NCI-H774 (cell line): ENCODE measurements at regions not wholly inside any gene's neighbourhood (a gene's known extent, or its start where the extent isn't known, plus 50 kb on each side); places are given as distances from the start of the nearest gene placed in this dataset.
"Not testable (repeated sequence)": the region's sequence is repeated elsewhere in the genome, so short reads cannot be mapped to it uniquely, and the experiment has no call there.

Experiments used
- DNase-seq: peaks from one replicate; lab custom pipeline; 2025; lab: John Stamatoyannopoulos, UW

DNA sequence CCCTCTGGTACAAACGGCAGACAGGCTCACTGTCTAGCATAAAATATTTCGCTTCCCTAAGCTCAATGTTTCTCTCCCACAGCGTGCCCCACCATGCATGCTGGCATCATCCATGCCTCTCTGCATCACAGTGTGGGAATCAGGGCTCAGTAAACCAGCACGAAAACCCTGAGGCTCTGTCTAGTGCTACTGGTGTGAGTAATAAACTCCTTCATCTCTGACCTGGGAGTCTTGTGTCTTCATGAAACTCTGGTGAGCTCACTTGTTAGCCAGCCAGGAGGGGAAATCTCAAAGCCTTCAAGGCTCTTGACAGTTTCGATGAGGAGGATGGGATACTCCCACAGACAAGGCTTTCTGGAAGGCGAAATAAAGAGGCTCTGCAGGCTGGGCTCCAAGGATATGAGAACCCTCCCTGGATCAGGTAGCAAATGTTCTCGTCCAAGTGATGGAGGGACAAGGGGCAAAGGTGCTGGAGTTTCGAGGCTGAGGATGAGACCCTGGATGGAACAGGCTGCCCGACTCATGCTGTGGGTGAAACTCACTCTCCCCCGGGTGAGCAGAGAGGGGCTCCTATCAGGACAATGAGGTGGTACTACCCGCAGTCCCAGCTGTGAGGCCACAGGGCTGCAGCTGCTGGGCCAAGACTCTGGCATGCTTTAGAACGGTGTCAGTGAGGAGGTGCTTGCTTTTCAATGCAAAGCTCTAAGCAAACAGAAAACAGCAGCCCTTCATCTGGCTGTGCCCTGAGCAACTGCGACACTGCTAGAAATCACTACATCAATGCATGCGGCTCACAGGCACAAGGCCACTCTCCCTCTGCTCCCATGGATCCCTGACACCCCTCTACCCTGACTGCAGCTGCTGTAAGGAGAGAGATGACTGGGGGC is 69.3 kb downstream of the SHANK2 start:
- DNase-seq: no peak

GRCh38 chr11:71181566-71181965 is 70.8 kb downstream of the SHANK2 start:
- no peak for DNase-seq

GRCh38 chr11:71180694-71181470 is 71.5 kb downstream of the SHANK2 start:
- DNase-seq: no peak

DNA sequence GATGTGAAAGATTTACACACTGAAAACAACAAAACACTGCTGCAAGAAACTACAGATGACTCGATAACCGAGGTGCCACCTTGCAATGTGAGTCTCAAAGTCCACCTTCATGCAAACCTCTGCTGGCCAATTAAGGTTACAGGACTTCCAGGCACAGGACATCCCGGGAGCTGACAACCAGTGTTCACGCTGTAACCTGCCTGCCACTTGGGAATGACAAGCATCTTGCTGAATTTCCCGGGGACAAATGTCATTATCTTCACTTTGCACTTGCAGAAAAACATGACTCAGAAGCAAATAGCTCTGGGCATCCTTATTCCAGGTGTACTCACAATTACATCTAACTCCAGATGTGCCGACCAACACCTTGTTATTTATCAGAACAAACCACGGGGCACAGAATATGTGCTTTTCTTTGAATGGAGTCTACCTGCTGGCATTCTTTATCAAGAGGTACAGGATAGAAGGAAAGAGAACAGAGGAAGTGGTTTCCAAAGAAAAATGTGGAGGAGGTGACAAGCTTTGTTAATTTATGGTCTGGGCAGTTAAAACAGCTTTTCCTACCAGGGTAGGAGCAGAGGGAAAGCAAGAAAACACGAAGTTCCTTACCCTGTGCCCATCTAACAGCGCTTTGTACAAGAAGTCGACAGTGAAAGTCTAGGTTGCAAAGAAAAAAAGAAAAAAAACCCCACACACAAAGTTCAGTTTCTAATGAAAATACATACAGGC is 72.3 kb downstream of the SHANK2 start:
- DNase-seq: no peak

GRCh38 chr11:71178076-71178475 is 74.3 kb downstream of the SHANK2 start:
- DNase-seq: no peak

- DNase-seq: no peak
Observed at GRCh38 chr11:71176812-71177211, 75.6 kb downstream of the SHANK2 start.

- DNase-seq: no peak
Observed at GRCh38 chr11:71173709-71174108, 78.7 kb downstream of the SHANK2 start.

- DNase-seq: no peak
Observed at GRCh38 chr11:71172680-71173079, 79.7 kb downstream of the SHANK2 start.

- DNase-seq: no peak
Observed at GRCh38 chr11:71171576-71171975, 80.8 kb downstream of the SHANK2 start.

- no peak for DNase-seq
Observed at GRCh38 chr11:71170624-71171423, 81.6 kb downstream of the SHANK2 start.

- no peak for DNase-seq
Observed at GRCh38 chr11:71169313-71169712, 83.1 kb downstream of the SHANK2 start.

DNA sequence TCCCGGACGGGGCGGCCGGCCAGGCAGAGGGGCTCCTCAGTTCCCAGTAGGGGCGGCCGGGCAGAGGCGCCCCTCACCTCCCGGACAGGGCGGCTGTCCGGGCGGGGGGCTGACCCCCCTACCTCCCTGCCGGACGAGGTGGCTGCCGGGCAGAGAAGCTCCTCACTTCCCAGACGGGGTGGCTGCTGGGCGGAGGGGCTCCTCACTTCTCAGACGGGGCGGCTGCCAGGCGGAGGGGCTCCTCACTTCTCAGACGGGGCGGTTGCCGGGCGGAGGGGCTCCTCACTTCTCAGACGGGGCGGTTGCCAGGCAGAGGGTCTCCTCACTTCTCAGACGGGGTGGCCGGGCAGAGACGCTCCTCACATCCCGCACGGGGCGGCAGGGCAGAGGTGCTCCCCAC is 84.6 kb downstream of the SHANK2 start:
- not testable (repeated sequence) for DNase-seq

- no peak for DNase-seq
Observed at GRCh38 chr11:71165771-71166170, 86.6 kb downstream of the SHANK2 start.

DNA sequence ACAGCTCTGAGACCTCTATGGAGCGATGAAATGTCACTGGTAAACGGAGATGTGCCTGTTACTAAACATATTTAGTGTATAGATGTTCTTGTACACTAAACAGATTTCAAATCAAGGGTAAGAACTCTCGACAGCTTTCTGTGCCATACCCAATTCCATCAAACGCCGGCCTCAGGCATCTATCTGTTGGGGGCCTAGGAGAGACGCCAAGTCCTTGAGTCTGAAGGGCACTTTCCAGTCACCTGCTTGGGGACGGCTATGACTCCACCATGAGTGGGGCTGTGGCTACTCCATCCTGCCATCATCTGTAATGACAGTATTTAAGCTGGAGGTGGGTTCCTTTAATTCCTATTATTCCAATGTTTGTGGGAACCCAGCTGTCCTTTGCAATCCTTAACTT is 87.8 kb downstream of the SHANK2 start:
- DNase-seq: no peak

- DNase-seq: no peak
Observed at GRCh38 chr11:71164186-71164585, 88.2 kb downstream of the SHANK2 start.

- DNase-seq: no peak
Observed at GRCh38 chr11:71163371-71163770, 89.0 kb downstream of the SHANK2 start.

DNA sequence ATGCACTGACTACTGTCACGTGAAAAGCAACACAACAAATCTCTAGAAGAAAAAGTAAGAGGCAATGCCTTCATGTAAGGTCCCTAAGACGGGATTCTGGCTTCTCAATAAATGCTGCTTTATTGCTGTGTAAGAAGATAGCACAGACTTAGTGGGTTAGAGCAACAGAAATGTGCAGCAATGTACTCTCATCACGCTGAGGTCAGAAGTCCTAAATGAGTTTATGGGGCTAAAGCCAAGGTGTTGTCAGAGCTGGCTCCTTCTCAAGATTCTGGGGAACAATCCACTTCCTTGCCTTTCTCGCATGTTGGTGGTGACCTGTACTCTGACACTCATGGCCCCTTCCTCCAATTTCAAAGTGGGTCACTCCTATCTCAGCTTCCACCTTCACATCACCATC is 93.4 kb downstream of the SHANK2 start:
- DNase-seq: no peak

DNA sequence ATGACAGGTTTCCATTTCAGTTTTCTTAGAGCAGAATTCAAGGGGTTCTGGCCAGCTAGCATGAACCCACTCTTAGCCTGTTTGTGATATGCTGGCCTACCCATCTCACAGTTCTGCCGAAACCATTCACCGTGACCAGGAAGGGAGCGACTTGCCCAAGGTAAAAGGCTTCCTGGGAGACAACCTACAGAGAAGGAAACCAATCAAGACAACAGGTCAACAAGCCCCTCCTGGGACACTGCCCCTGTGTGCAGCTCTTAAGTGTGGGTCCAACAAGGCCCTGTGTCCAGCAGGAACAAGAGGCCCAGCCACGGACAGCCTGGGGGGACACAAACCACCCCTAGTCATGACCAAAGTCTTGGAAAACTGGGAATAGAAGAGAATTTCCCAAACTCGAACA is 94.7 kb downstream of the SHANK2 start:
- not testable (repeated sequence) for DNase-seq

DNA sequence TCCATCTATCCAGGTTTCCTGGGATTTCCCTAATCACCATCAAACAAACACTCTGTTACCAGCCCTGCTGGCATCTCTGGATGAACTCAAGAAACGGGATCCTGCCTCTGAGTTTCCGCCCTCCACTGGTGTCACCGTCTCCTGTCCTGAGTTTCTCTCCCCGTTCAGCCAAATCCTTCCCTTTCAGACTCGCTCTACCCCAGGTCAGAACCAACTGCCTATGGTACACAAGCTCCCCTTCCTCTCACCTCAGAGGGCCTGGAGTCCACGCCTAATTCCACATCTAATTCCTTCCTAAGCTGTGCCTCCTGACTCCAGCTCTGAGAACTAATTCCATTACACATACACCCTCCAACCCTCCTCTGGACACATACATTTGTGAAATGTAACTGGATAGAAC is 96.1 kb downstream of the SHANK2 start:
- no peak for DNase-seq

- no peak for DNase-seq
Observed at GRCh38 chr11:71155846-71156245, 96.5 kb downstream of the SHANK2 start.

- DNase-seq: no peak
Observed at GRCh38 chr11:71154261-71154805, 98.0 kb downstream of the SHANK2 start.
